Lung (tissue), 11 donors: ENCODE measurements at regions not wholly inside any gene's neighbourhood (a gene's known extent, or its start where the extent isn't known, plus 50 kb on each side); places are given as distances from the start of the nearest gene placed in this dataset.
A peak's percentile ranks its signal among the peaks of the same experiment; 100 is the strongest.

ENCODE experiments used
- ATAC-seq: fragments of 200-7000 bp; cut with Tn5 transposase; one replicate; pipeline ENCODE4 v1.9.1; 2020; ENCODE audit warnings: moderate number of reproducible peaks; ENCODE audit not compliant: insufficient read depth, low FRiP score
- DNase-seq, 3 donors: peaks; one replicate each; pipeline ENCODE4 v3.0.0-alpha.2; 2013 to 2017
- H3K27ac ChIP-seq, 2 donors: one replicate each; pipeline ENCODE4 v1.5.1; 2013; ENCODE audit warnings: mild to moderate bottlenecking in 2 of 2, moderate library complexity in 2 of 2, control low read depth in 1 of 2, inconsistent platforms in 1 of 2, low read depth in 1 of 2, low read length in 1 of 2
- H3K27me3 ChIP-seq, 3 donors: one replicate each; pipeline ENCODE4 v1.5.1; 2013; ENCODE audit warnings: low read length in 2 of 3; ENCODE audit not compliant: control insufficient read depth in 3 of 3, insufficient read depth in 3 of 3
- H3K36me3 ChIP-seq, 4 donors: one replicate each; pipeline ENCODE4 v1.5.1; 2013; ENCODE audit warnings: low read length in 4 of 4, mild to moderate bottlenecking in 1 of 4, moderate library complexity in 1 of 4; ENCODE audit not compliant: control insufficient read depth in 4 of 4, insufficient read depth in 4 of 4
- H3K4me1 ChIP-seq, 5 donors: one replicate each; pipeline ENCODE4 v1.5.1; 2013; ENCODE audit warnings: low read length in 5 of 5, mild to moderate bottlenecking in 2 of 5, moderate library complexity in 1 of 5; ENCODE audit not compliant: control insufficient read depth in 5 of 5, insufficient read depth in 5 of 5
- H3K4me3 ChIP-seq: one replicate; pipeline ENCODE4 v1.5.1; 2013; ENCODE audit warnings: mild to moderate bottlenecking, control low read depth, moderate library complexity
- H3K9ac ChIP-seq, 2 donors: one replicate each; pipeline ENCODE4 v1.5.1; 2013; ENCODE audit warnings: low read length in 2 of 2, control low read depth in 1 of 2; ENCODE audit not compliant: insufficient read depth in 1 of 2
- H3K9me3 ChIP-seq, 4 donors: one replicate each; pipeline ENCODE4 v1.5.1; 2013; ENCODE audit warnings: low read length in 3 of 4, mild to moderate bottlenecking in 1 of 4, moderate library complexity in 1 of 4; ENCODE audit not compliant: control insufficient read depth in 4 of 4, insufficient read depth in 3 of 4
- WGBS, 2 donors: extraction: QIAGEN DNeasy Blood & Tissue Kit; methylation state at CpG; one replicate each; pipeline ENCODE4 v1.1.7; 2013; 5-methylcytosine and 5-hydroxymethylcytosine counted together
- TF ChIP-seq, protein P1 (sequence below): IDR thresholded peaks from 2 replicates; pipeline ENCODE4 v1.5.1; 2012; ENCODE audit warnings: mild to moderate bottlenecking; ENCODE audit errors: control extremely low read depth, extremely low read depth
- donor health status: control.
- donor health status: control.
- donor health status: Bipolar disorder and iron deficiency.
- donor health status: healthy.
- donor health status: DM: yes; HTN: yes; CAD: no.

- Histone ChIP-seq H3K27ac (no peak overlapping the region), H3K27me3 (no peaks in the 10 kb centered on the region), H3K4me1 (peaks cover 0 to 9% (median 0%) of the 10 kb centered on the region in 5 donors), H3K4me3 (no peak overlapping the region), H3K9ac (no peak overlapping the region), H3K36me3 (no peaks in the 10 kb centered on the region), H3K9me3 (no peaks in the 10 kb centered on the region)
- no peak for ATAC-seq
- WGBS, 2 donors = 87 to 88% methylated on average over 6 of the region's 6 CpGs
- DNase-seq = no peak
- TF ChIP-seq, protein P1, sequence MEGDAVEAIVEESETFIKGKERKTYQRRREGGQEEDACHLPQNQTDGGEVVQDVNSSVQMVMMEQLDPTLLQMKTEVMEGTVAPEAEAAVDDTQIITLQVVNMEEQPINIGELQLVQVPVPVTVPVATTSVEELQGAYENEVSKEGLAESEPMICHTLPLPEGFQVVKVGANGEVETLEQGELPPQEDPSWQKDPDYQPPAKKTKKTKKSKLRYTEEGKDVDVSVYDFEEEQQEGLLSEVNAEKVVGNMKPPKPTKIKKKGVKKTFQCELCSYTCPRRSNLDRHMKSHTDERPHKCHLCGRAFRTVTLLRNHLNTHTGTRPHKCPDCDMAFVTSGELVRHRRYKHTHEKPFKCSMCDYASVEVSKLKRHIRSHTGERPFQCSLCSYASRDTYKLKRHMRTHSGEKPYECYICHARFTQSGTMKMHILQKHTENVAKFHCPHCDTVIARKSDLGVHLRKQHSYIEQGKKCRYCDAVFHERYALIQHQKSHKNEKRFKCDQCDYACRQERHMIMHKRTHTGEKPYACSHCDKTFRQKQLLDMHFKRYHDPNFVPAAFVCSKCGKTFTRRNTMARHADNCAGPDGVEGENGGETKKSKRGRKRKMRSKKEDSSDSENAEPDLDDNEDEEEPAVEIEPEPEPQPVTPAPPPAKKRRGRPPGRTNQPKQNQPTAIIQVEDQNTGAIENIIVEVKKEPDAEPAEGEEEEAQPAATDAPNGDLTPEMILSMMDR = no peak
Observed at GRCh38 chr18:59041296-59041695, 98.4 kb upstream of the SEC11C start.

DNA sequence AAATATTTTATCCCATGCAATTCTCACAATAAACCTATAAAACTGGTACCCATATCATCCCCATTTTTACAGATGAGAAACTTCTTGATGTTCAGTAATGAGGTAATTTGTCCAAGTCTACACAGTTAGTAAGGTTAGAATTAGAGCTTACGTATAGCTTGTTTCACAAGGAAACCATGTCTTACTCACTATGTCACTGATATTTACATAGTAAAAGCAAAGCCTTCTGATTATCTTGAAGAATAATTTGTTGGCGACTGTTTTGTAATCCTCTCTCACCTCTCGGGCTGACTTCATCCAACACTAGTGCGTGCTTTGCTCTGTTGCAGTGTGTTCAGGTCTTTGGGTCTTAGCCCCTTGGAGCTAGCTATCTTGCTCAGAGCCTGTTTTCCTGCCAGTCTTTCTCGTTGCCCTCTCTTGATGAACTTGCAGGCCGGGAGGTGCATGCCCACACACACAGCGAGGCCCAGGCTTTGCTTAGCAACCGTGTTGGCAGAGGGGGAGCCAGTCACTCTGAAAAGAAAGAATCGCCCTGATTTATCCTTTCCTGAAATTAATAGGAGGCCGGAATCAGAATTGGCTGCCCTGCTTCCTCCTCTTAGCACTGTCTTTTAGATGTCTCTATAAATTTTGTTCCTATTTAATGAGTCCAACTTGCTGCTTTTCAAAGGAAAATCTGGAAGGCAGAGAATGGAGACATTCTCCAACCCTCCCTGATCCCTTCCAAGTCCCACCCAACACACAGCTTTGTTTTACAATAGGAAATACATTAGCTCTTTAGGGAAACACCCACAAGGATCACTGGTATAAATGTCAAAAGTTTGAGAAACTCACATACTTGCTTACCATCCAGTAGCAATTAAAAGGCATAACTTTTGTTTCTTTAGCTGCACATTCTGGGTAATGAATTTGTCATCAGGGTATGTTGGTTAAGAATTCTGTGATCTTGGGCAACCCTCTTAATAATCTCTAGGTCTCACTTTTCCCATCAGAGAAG is 97.6 kb upstream of the SEC11C start:
- H3K27me3 ChIP-seq = no peaks in the 10 kb centered on the region
- H3K36me3 ChIP-seq = no peaks in the 10 kb centered on the region
- H3K4me3 ChIP-seq = no peak overlapping the region
- peaks cover 0 to 9% (median 0%) of the 10 kb centered on the region in 5 donors for H3K4me1 ChIP-seq
- H3K27ac ChIP-seq = peak overlapping the region in 1 of 2 donors; percentile 5
- TF ChIP-seq, protein P1 = no peak
- H3K9ac ChIP-seq = peak overlapping the region in 1 of 2 donors; percentile 49
- DNase-seq (peak in 2 of 3 donors; percentile 33 to 62), ATAC-seq (no peak)
- no peaks in the 10 kb centered on the region for H3K9me3 ChIP-seq
- WGBS, 2 donors = 47 to 65% methylated on average over 10 of the region's 10 CpGs

DNA sequence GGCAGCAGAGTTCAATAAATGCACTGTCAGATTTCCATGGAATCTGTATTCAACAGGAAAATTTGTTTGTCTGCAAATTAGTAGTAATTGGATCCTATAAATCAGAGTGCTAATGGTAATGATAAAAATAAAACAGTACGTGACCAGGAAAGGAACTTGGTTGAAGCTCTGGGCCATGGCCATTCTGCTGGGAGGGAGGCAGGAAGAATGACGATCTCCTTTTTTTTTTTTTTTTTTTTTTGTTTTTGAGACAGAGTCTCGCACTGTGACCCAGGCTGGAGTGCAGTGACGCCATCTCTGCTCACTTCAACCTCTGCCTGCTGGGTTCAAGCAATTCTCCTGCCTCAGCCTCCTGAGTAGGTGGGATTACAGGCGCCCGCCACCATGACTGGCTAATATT is 94.8 kb upstream of the SEC11C start:
- Histone ChIP-seq H3K27ac (no peak overlapping the region), H3K36me3 (no peaks in the 10 kb centered on the region), H3K4me3 (no peak overlapping the region), H3K4me1 (peaks cover 0 to 9% (median 0%) of the 10 kb centered on the region in 5 donors), H3K9me3 (no peaks in the 10 kb centered on the region), H3K9ac (no peak overlapping the region), H3K27me3 (peaks cover 0 to 4% (median 0%) of the 10 kb centered on the region in 3 donors)
- TF ChIP-seq, protein P1 = no peak
- ATAC-seq = no peak
- no peak for DNase-seq
- 80 to 94% methylated on average over 6 of the region's 6 CpGs for WGBS, 2 donors
